ENCODE measurements at regions not wholly inside any gene's neighbourhood (a gene's known extent, or its start where the extent isn't known, plus 50 kb on each side); places are given as distances from the start of the nearest gene placed in this dataset.

GRCh38 chr2:239586651-239587310, 186.0 kb upstream of the HDAC4 start:
- DNase-seq (ENCODE audit: low spot score) = no peak

- no peak for DNase-seq (ENCODE audit: low spot score)
Observed at GRCh38 chr2:239585422-239585821, 184.6 kb upstream of the HDAC4 start.

GRCh38 chr2:239584986-239585385, 184.2 kb upstream of the HDAC4 start:
- DNase-seq (ENCODE audit: low spot score) = no peak

DNA sequence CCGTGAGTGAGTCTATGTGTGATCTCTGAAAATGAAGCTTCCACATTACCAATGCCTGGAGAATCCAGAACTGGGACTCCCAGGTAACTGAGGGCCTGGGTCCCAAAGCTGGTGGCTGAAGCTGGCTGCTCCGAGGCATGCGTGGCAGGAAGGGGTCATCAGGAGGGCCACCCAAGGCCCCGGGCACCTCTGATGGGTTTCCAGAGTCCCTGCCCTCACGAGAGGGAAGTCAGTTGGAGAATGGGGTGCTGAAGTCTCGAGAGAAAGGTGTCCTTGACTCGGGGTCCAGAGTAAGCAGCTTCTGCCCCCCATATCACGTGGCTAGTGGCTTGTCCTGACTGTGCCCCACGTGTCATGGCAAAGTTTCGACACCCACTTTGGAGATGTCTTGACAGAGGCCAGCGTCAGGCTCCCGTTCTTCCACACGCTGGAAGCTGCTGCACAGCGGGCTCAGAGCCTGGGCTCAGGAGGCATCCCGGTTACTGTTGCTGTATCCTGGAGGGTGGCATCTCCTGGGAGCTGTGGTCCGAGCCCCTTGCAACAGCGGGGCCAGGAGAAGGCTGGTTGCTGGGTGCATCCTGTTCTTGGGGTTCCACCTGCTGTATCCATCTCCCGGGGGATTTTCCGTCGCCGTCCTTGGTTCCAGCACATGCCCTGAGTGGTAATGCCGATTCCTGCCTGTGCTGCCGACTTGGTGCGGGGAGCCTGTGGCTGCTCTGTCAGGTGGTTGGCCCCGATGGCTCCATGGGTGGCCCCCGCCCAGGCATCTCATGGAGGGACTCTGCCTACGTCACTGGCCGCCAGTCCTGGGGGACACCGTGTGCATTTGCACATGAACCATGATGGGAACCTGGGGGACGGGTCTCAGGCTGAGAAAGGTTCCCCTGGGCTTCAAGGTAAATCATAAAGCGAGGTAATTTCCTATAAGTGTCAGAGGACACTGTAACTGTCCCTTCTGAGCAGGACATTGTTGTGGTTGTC, 183.3 kb upstream of the HDAC4 start:
- DNase-seq (ENCODE audit: low spot score) = no peak

- no peak for DNase-seq (ENCODE audit: low spot score)
Observed at GRCh38 chr2:239583171-239583878, 182.5 kb upstream of the HDAC4 start.

GRCh38 chr2:239582476-239582875, 181.7 kb upstream of the HDAC4 start:
- DNase-seq (ENCODE audit: low spot score) = no peak

- DNase-seq (ENCODE audit: low spot score) = no peak
Observed at GRCh38 chr2:239581352-239581901, 180.6 kb upstream of the HDAC4 start.

DNA sequence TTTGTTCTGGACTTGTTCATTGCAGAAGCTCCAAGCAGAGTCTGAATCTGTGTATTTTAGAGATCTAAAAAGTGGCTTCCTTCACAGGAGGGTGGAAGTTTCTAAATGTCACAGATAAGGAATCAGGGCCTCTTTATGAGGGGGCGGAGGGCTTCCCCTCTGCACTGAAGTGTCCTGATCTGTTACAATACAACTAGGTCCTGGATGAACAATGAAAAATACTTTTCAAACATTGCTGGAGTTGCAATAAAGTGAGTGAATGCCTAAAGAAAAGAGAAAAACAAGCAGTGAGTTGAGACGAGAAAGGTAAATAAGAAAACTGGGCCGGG, 179.3 kb upstream of the HDAC4 start:
- DNase-seq (ENCODE audit: low spot score) = no peak

GRCh38 chr2:239579524-239580198, 178.8 kb upstream of the HDAC4 start:
- DNase-seq (ENCODE audit: low spot score) = no peak

DNA sequence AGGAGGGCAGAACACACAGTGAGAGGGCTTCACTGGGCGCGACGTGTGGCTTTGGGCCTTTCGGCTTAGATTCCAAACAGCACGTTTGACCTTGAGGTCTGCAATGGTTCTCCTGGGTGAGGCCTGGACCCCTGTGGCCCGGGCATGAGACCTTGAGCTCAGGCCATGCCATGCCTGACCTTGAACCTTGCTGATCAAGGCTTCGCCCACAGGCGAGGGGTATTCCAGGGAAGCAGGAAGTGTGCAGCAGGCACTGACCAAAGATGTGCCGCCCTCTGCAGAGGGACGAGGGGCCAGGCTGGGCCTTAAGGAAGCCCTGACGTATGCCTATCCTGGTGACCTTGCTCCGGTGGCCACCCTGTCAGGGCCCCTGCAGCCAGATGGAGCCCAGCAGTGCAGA, 178.3 kb upstream of the HDAC4 start:
- no peak for DNase-seq (ENCODE audit: low spot score)

- DNase-seq (ENCODE audit: low spot score) = no peak
Observed at GRCh38 chr2:239578381-239578780, 177.6 kb upstream of the HDAC4 start.

DNA sequence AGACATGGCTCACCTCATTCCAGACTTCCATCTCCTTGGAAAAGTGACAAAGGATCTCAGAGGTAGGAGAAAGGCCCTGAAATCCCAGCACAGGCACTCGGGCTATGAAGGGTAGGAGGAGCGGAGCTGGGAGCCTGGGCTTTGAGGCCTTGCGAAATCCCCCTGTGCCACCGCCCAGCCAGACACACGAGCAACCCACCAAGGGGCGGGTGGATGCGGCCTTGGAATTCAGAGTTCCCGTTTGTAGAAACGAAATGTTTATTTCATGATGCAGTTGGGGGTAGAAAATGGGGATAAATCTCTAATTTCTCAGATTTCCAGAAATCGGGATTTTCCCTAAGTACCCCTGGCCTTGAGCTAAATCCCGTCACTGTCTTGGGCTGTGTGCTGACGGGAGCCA, 177.1 kb upstream of the HDAC4 start:
- DNase-seq (ENCODE audit: low spot score) = no peak

DNA sequence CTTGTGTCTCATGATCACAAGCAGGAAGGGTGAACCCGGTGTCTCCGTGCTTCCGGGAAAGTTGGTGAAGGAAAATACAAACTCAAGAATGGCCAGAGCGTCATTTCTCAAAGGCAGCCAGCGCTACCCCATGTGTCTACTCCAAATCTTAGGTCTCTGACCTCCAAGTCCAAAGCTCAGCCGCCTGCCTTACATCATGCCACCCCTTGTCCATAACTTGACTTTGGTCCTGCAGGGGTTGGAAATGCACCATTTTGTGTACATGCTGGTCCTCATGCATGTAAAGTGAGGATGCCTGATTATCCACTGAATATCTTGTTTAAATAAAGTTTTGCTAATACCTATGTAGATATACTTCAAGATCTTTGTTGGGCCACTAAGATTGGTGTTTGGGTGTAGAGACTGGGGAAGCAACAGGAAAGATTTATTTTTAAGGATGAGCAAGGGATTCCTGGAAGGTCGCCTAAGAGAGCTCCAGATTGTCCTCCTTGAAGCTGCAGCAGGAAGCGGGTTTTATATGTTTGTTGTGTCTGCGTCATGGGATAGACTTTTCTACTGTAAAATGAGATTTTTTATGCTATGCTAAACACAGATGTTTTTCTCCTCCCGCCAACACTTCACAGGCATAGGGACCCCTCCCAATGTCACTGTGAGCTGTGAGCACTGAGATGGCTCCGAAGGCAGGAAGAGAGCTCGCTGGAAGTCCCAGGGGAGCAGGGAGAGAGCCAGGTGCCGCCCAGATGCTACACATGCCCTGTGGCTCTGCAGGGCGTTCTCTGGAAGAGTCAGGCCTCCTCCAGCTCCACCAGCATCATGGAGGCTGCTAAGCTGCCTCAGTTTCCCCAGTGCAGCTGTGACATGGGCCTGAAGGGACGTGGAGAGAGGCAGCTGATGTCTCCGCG, 176.2 kb upstream of the HDAC4 start:
- no peak for DNase-seq (ENCODE audit: low spot score)

- no peak for DNase-seq (ENCODE audit: low spot score)
Observed at GRCh38 chr2:239575931-239576445, 175.2 kb upstream of the HDAC4 start.

- DNase-seq (ENCODE audit: low spot score) = no peak
Observed at GRCh38 chr2:239574434-239575156, 173.8 kb upstream of the HDAC4 start.

DNA sequence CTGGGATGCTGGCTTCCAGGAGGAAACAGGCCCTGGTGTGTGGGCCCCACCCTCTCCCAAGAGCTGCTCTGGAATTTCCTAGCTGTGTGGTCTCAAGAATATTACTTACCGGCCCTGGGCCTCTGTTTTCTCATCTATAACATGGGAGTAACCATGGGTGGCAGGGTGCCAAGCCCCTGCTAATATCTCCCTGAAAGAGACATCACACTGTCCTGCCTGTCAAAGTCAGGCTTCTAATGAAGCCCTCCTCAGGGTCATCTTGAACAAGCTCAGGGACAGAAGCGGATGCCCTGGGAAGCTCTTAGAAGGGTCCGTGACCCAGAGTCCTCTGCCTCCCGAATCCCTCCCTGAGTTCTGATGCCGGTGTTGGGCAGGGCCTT, 173.2 kb upstream of the HDAC4 start:
- DNase-seq (ENCODE audit: low spot score) = no peak

DNA sequence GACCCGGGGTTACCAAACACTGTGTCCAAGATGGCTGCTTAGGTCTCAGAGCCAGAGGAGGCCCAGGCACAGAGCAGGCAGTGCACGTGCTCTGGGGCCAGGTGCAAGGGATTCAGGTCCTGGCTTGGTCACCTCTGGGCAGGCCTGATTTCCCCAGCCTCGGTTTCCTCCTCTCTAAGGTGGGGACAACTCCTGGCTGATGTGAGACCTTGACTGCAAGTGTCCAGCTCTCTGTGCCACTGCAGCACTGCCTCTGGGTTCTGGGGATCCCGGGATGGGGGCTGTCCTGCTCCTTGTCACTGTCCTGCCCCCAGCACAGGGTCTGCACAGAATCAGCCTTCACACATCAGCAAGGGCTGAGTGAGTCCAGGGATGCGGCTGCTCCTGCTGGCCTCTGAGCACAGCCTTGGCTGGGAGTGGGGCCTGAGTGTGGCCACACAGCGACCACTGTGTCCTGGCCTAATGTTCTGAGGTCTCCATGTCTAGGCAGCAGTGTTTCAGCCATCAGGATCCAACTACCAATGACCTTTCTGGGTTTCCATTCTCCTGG, 170.2 kb upstream of the HDAC4 start:
- no peak for DNase-seq (ENCODE audit: low spot score)

DNA sequence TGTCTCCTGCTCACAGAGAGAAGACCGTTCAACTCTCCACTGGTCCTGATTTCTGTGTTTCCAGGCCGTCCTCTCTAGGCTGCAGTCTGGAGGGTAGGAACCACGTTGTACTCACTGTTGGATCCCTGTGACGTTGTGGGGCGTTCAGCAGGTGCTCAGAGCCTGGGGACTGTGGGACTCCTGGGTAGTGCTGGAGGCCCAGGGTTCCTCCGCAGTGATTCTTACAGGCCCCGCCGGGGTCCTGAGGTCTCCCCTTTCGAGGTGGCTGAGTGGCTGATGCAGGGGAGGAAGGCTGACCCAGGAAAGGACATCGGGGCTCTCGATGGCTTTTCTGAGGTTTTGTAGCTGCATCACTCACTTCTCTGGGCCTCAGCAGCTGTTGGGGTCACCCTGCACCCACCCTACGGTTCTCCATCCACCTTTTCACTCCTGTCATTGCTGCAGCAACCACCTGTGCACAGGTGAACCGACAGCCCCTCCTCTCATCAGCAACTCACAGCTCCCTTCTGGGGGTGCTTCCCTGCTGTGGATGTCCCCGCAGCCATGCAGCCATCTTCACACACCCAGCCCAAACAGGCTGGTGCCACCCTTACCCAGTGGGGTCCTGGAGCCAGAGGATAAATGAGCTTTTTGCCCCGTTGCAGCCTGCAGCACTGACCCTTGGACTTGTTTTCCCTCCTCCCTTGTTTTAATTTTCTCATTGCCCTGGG, 169.6 kb upstream of the HDAC4 start:
- no peak for DNase-seq (ENCODE audit: low spot score)

All from LoVo (cell line).